Neural cell (in vitro differentiated cells): ENCODE measurements at regions not wholly inside any gene's neighbourhood (a gene's known extent, or its start where the extent isn't known, plus 50 kb on each side); places are given as distances from the start of the nearest gene placed in this dataset.

Experiments
- H2AFZ ChIP-seq: fragments of 200-600, 300-800 bp; sonication (generic), shearing (Covaris generic); 2 replicates; pipeline ENCODE4 v1.6.0; 2014; ENCODE audit warnings: low read depth, mild to moderate bottlenecking, antibody characterized with exemption, low read length, moderate library complexity
- H3F3A ChIP-seq: fragments of 200-600 bp; shearing (Covaris generic); 2 replicates; pipeline ENCODE4 v1.6.1; 2016; ENCODE audit warnings: mild to moderate bottlenecking, moderate library complexity, mixed read lengths, antibody characterized with exemption, low read length; ENCODE audit not compliant: insufficient read depth, poor library complexity, severe bottlenecking
- H3K27ac ChIP-seq: fragments of 200-600, 300-800 bp; sonication (generic), shearing (Covaris generic); 2 replicates; pipeline ENCODE4 v1.5.1; 2014; ENCODE audit warnings: mild to moderate bottlenecking, low read length, moderate library complexity
- H3K27me3 ChIP-seq: fragments of 300-800, 200-600 bp; sonication (generic), shearing (Covaris generic); 2 replicates; pipeline ENCODE4 v1.6.0; 2014; ENCODE audit warnings: mild to moderate bottlenecking, low read depth, low read length, moderate library complexity; ENCODE audit not compliant: insufficient read depth
- H3K36me3 ChIP-seq: fragments of 300-800, 200-600 bp; sonication (generic), shearing (Covaris generic); 2 replicates; pipeline ENCODE4 v1.5.1; 2014; ENCODE audit warnings: mild to moderate bottlenecking, antibody characterized with exemption, low read length, moderate library complexity; ENCODE audit not compliant: insufficient read depth
- H3K4me2 ChIP-seq: fragments of 300-800, 200-600 bp; sonication (generic), shearing (Covaris generic); 2 replicates; pipeline ENCODE4 v1.6.0; 2014; ENCODE audit warnings: mild to moderate bottlenecking, low read length
- H3K4me3 ChIP-seq: fragments of 300-800, 200-600 bp; sonication (generic), shearing (Covaris generic); 2 replicates; pipeline ENCODE4 v1.5.1; 2014; ENCODE audit warnings: mild to moderate bottlenecking, low read length, moderate library complexity
- H3K79me2 ChIP-seq: fragments of 200-600 bp; shearing (Covaris generic); replicated peaks from 2 replicates; pipeline ENCODE4 v1.6.0; 2014; ENCODE audit warnings: mild to moderate bottlenecking, low read length, moderate library complexity; ENCODE audit not compliant: insufficient read depth
- H3K9ac ChIP-seq: fragments of 300-800, 200-600 bp; sonication (generic), shearing (Covaris generic); 2 replicates; pipeline ENCODE4 v1.6.1; 2016; ENCODE audit warnings: mild to moderate bottlenecking, low read length, mixed read lengths
- H3K9me2 ChIP-seq: fragments of 200-600 bp; shearing (Covaris generic); 2 replicates; pipeline ENCODE4 v1.6.1; 2016; ENCODE audit warnings: mild to moderate bottlenecking, low read length, mixed read lengths; ENCODE audit not compliant: insufficient read depth
- H3K9me3 ChIP-seq: fragments of 200-600, 300-800 bp; sonication (generic), shearing (Covaris generic); 2 replicates; pipeline ENCODE4 v1.6.1; 2016; ENCODE audit warnings: mild to moderate bottlenecking, mixed run types, low read length, moderate library complexity, mixed read lengths
- H4K20me1 ChIP-seq: fragments of 200-600 bp; shearing (Covaris generic); 2 replicates; pipeline ENCODE4 v1.6.1; 2016; ENCODE audit warnings: mild to moderate bottlenecking, mixed run types; ENCODE audit not compliant: insufficient read depth
- EP300 ChIP-seq: fragments of 450-650 bp; conservative IDR thresholded peaks from 2 replicates; pipeline ENCODE4 v1.6.1; 2014; ENCODE audit warnings: antibody characterized with exemption, mild to moderate bottlenecking, moderate library complexity; ENCODE audit not compliant: poor library complexity, severe bottlenecking
- EZH2 ChIP-seq: fragments of 200-600, 300-800 bp; shearing (Covaris generic), sonication (generic); IDR thresholded peaks from 2 replicates; pipeline ENCODE4 v1.6.1; 2014; ENCODE audit warnings: antibody characterized with exemption, low read length, borderline replicate concordance, mild to moderate bottlenecking; ENCODE audit not compliant: insufficient read depth, poor library complexity, severe bottlenecking
- MXI1 ChIP-seq: fragments of 450-650 bp; conservative IDR thresholded peaks from 2 replicates; pipeline ENCODE4 v1.6.1; 2014; ENCODE audit warnings: antibody characterized with exemption, mild to moderate bottlenecking; ENCODE audit not compliant: poor library complexity, severe bottlenecking
- POLR2AphosphoS5 ChIP-seq: IDR thresholded peaks from 2 replicates; pipeline ENCODE4 v1.6.1; 2012
- RAD21 ChIP-seq: fragments of 450-650 bp; conservative IDR thresholded peaks from 2 replicates; pipeline ENCODE4 v1.6.1; 2014; ENCODE audit warnings: antibody characterized with exemption, mild to moderate bottlenecking, moderate library complexity
- REST ChIP-seq: IDR thresholded peaks from 2 replicates; pipeline ENCODE4 v1.6.1; 2012; ENCODE audit warnings: borderline replicate concordance
- SMC3 ChIP-seq: fragments of 450-650 bp; conservative IDR thresholded peaks from 2 replicates; pipeline ENCODE4 v1.6.1; 2014; ENCODE audit warnings: antibody characterized with exemption, mild to moderate bottlenecking, moderate library complexity; ENCODE audit not compliant: poor library complexity
- TAF1 ChIP-seq: IDR thresholded peaks from 2 replicates; pipeline ENCODE4 v1.6.1; 2012; ENCODE audit warnings: low read depth
- TF ChIP-seq, protein P1 (sequence below): fragments of 450-650 bp; IDR thresholded peaks from 2 replicates; pipeline ENCODE4 v1.5.1; 2014; ENCODE audit warnings: antibody characterized with exemption, mild to moderate bottlenecking, moderate library complexity; ENCODE audit not compliant: poor library complexity, severe bottlenecking

GRCh38 chr22:27159716-27160295, 502.4 kb downstream of the MIAT start:
- Histone ChIP-seq H3K9me3 (no peaks in the 10 kb centered on the region), H3K27me3 (no peaks in the 10 kb centered on the region), H2AFZ (no peak overlapping the region), H3F3A (no peaks in the 10 kb centered on the region), H3K27ac (no peak overlapping the region), H3K4me3 (no peak overlapping the region), H3K79me2 (no peaks in the 10 kb centered on the region), H3K9ac (no peak overlapping the region), H3K4me2 (no peak overlapping the region), H3K36me3 (no peaks in the 10 kb centered on the region), H3K9me2 (no peaks in the 10 kb centered on the region), H4K20me1 (no peaks in the 10 kb centered on the region)
- TF ChIP-seq REST (no peak), POLR2AphosphoS5 (no peak), EZH2 (no peak), EP300 (no peak), MXI1 (no peak), TAF1 (no peak), RAD21 (no peak), SMC3 (no peak)
- TF ChIP-seq, protein P1, sequence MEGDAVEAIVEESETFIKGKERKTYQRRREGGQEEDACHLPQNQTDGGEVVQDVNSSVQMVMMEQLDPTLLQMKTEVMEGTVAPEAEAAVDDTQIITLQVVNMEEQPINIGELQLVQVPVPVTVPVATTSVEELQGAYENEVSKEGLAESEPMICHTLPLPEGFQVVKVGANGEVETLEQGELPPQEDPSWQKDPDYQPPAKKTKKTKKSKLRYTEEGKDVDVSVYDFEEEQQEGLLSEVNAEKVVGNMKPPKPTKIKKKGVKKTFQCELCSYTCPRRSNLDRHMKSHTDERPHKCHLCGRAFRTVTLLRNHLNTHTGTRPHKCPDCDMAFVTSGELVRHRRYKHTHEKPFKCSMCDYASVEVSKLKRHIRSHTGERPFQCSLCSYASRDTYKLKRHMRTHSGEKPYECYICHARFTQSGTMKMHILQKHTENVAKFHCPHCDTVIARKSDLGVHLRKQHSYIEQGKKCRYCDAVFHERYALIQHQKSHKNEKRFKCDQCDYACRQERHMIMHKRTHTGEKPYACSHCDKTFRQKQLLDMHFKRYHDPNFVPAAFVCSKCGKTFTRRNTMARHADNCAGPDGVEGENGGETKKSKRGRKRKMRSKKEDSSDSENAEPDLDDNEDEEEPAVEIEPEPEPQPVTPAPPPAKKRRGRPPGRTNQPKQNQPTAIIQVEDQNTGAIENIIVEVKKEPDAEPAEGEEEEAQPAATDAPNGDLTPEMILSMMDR: no peak

DNA sequence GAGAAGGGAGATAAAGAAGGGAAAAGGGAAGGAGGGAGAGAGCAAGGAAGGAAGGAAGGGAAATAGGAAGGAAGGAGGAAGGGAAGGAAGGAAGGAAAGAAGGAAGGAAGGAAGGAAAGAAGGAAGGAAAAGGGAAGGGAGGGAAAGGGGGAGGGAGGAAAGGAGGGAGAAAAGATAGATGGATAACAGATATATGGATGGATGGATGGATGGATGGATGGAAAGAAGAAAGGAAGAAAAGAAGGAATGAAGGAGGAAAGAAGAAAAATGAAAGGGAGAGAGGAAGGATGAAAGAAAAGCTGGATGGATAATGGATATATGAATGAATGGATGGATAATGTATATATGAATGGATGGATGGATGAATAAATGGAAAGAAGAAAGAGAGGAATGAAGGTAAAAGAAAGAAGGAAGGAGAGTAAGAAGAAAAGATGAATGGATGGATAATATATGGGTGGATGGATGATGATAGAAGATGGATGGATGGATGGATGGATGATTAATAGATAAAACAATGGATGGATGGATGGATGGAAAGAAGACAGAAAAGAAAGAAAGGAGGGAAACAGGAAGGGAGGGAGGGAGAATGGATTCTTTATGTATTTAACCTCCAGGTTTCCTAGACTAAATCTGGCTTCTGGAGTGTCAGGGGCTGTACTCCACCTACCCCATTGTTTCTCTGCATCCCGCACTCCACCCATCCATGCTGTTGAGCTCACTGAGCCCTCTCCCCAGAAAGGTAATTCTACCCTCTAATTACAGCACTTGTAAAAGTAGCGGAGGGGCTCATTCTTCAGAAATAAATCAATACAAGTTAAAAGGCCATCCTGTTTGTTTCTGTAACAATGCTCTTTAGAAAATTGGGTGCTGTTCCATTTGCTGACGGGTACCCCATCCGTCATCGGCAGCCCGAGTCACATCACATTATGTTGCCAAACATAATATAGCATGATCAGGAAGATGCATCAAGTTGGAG, 506.1 kb downstream of the MIAT start:
- Histone ChIP-seq H4K20me1 (no peaks in the 10 kb centered on the region), H3K27me3 (no peaks in the 10 kb centered on the region), H3K4me3 (no peak overlapping the region), H3K36me3 (no peaks in the 10 kb centered on the region), H2AFZ (no peak overlapping the region), H3K9me3 (no peaks in the 10 kb centered on the region), H3K27ac (no peak overlapping the region), H3K9ac (no peak overlapping the region), H3F3A (no peaks in the 10 kb centered on the region), H3K4me2 (no peak overlapping the region), H3K79me2 (no peaks in the 10 kb centered on the region), H3K9me2 (no peaks in the 10 kb centered on the region)
- TF ChIP-seq EP300: no peak
- TF ChIP-seq TAF1: no peak
